ENCODE measurements at regions not wholly inside any gene's neighbourhood (a gene's known extent, or its start where the extent isn't known, plus 50 kb on each side); places are given as distances from the start of the nearest gene placed in this dataset.

GRCh38 chr13:90545070-90545840 is 802.2 kb upstream of the MIR17HG start:
- no peak overlapping the region for H3K4me3 Mint-ChIP-seq
- H3K9me3 Mint-ChIP-seq: peaks cover 29% of the 10 kb centered on the region
- H3K27ac Mint-ChIP-seq (ENCODE audit: unreplicated experiment): no peak overlapping the region
- H3K36me3 Mint-ChIP-seq (ENCODE audit: low read depth): peaks cover 25% of the 10 kb centered on the region
- TF ChIP-seq CTCF (conservative IDR thresholded peaks at IDR 0.05): no peak
- DNase-seq (ENCODE audit: low read depth, low spot score): no peak
- H3K4me1 Mint-ChIP-seq: peaks cover 11% of the 10 kb centered on the region
- no peaks in the 10 kb centered on the region for H3K27me3 Mint-ChIP-seq (ENCODE audit: low read depth)

GRCh38 chr13:90547272-90547790 is 800.2 kb upstream of the MIR17HG start:
- no peak overlapping the region for H3K27ac Mint-ChIP-seq (ENCODE audit: unreplicated experiment)
- no peaks in the 10 kb centered on the region for H3K27me3 Mint-ChIP-seq (ENCODE audit: low read depth)
- peaks cover 23% of the 10 kb centered on the region for H3K36me3 Mint-ChIP-seq (ENCODE audit: low read depth)
- peaks cover 18% of the 10 kb centered on the region for H3K4me1 Mint-ChIP-seq
- no peak for TF ChIP-seq CTCF (conservative IDR thresholded peaks at IDR 0.05)
- peaks cover 31% of the 10 kb centered on the region for H3K9me3 Mint-ChIP-seq
- DNase-seq (ENCODE audit: low read depth, low spot score): no peak
- H3K4me3 Mint-ChIP-seq: no peak overlapping the region

GRCh38 chr13:90551253-90551652 is 796.2 kb upstream of the MIR17HG start:
- no peak for TF ChIP-seq CTCF (conservative IDR thresholded peaks at IDR 0.05)
- Mint-ChIP-seq H3K27ac (ENCODE audit: unreplicated experiment) (no peak overlapping the region), H3K4me1 (peaks cover 14% of the 10 kb centered on the region), H3K4me3 (no peak overlapping the region), H3K36me3 (ENCODE audit: low read depth) (peaks cover 19% of the 10 kb centered on the region), H3K27me3 (ENCODE audit: low read depth) (no peaks in the 10 kb centered on the region), H3K9me3 (peaks cover 28% of the 10 kb centered on the region)
- no peak for DNase-seq (ENCODE audit: low read depth, low spot score)

GRCh38 chr13:90552702-90553101 is 794.8 kb upstream of the MIR17HG start:
- Mint-ChIP-seq H3K27me3 (ENCODE audit: low read depth) (no peaks in the 10 kb centered on the region), H3K36me3 (ENCODE audit: low read depth) (peaks cover 14% of the 10 kb centered on the region), H3K4me1 (peaks cover 14% of the 10 kb centered on the region), H3K4me3 (no peak overlapping the region), H3K27ac (ENCODE audit: unreplicated experiment) (no peak overlapping the region), H3K9me3 (peaks cover 22% of the 10 kb centered on the region)
- TF ChIP-seq CTCF (conservative IDR thresholded peaks at IDR 0.05): no peak
- DNase-seq (ENCODE audit: low read depth, low spot score): no peak

- no peak for TF ChIP-seq CTCF (conservative IDR thresholded peaks at IDR 0.05)
- Mint-ChIP-seq H3K36me3 (ENCODE audit: low read depth) (peaks cover 10% of the 10 kb centered on the region), H3K4me3 (no peak overlapping the region), H3K27ac (ENCODE audit: unreplicated experiment) (no peak overlapping the region), H3K27me3 (ENCODE audit: low read depth) (no peaks in the 10 kb centered on the region), H3K4me1 (peaks cover 14% of the 10 kb centered on the region), H3K9me3 (peaks cover 17% of the 10 kb centered on the region)
- DNase-seq (ENCODE audit: low read depth, low spot score): no peak
Observed at GRCh38 chr13:90553159-90553558, 794.3 kb upstream of the MIR17HG start.
